GM23248 (cell line): ENCODE measurements at regions not wholly inside any gene's neighbourhood (a gene's known extent, or its start where the extent isn't known, plus 50 kb on each side); places are given as distances from the start of the nearest gene placed in this dataset.

Experiments
- DNase-seq: peaks from one replicate; pipeline ENCODE4 v3.0.0-alpha.2; 2015
- H2AFZ ChIP-seq: fragments of 200-600 bp; sonication (generic); 2 replicates; pipeline ENCODE4 v1.6.1; 2016; ENCODE audit warnings: antibody characterized with exemption
- H3F3A ChIP-seq: fragments of 200-600 bp; sonication (generic); 2 replicates; pipeline ENCODE4 v1.6.1; 2016; ENCODE audit warnings: mild to moderate bottlenecking, antibody characterized with exemption, mixed run types; ENCODE audit not compliant: insufficient read depth
- H3K27ac ChIP-seq: fragments of 200-600 bp; sonication (generic); 2 replicates; pipeline ENCODE4 v1.5.1; 2016; ENCODE audit warnings: mild to moderate bottlenecking
- H3K27me3 ChIP-seq: fragments of 200-600 bp; sonication (generic); replicated peaks from 2 replicates; pipeline ENCODE4 v1.6.1; 2016; ENCODE audit warnings: mild to moderate bottlenecking; ENCODE audit not compliant: insufficient read depth
- H3K36me3 ChIP-seq: fragments of 200-600 bp; sonication (generic); 2 replicates; pipeline ENCODE4 v1.6.1; 2016; ENCODE audit warnings: low read depth, mild to moderate bottlenecking
- H3K4me1 ChIP-seq: fragments of 200-600 bp; sonication (generic); 2 replicates; pipeline ENCODE4 v1.6.1; 2016; ENCODE audit warnings: mild to moderate bottlenecking; ENCODE audit not compliant: insufficient read depth
- H3K4me2 ChIP-seq: fragments of 200-600 bp; sonication (generic); one replicate; pipeline ENCODE4 v1.6.1; 2016; ENCODE audit warnings: mild to moderate bottlenecking; ENCODE audit not compliant: unreplicated experiment
- H3K4me3 ChIP-seq: fragments of 200-600 bp; sonication (generic); 2 replicates; pipeline ENCODE4 v1.5.1; 2016; ENCODE audit warnings: mild to moderate bottlenecking
- H3K79me2 ChIP-seq: fragments of 200-600 bp; sonication (generic); 2 replicates; pipeline ENCODE4 v1.6.1; 2016; ENCODE audit warnings: mild to moderate bottlenecking; ENCODE audit not compliant: insufficient read depth
- H3K9ac ChIP-seq: fragments of 200-600 bp; sonication (generic); 2 replicates; pipeline ENCODE4 v1.6.1; 2016; ENCODE audit warnings: mild to moderate bottlenecking
- H3K9me2 ChIP-seq: fragments of 200-600 bp; sonication (generic); 2 replicates; pipeline ENCODE4 v1.6.1; 2016; ENCODE audit warnings: mixed run types, mild to moderate bottlenecking, moderate library complexity; ENCODE audit not compliant: insufficient read depth
- H3K9me3 ChIP-seq: fragments of 200-600 bp; sonication (generic); one replicate; pipeline ENCODE4 v1.6.1; 2017; ENCODE audit warnings: low read depth
- H4K20me1 ChIP-seq: fragments of 200-600 bp; sonication (generic); 2 replicates; pipeline ENCODE4 v1.6.0; 2016; ENCODE audit not compliant: insufficient read depth
- EZH2 ChIP-seq: fragments of 200-600 bp; sonication (generic); IDR thresholded peaks from 2 replicates; pipeline ENCODE4 v1.6.1; 2018; ENCODE audit warnings: antibody characterized with exemption, mild to moderate bottlenecking; ENCODE audit not compliant: insufficient read depth, poor library complexity, severe bottlenecking
- EZH2phosphoT487 ChIP-seq: fragments of 200-600 bp; sonication (generic); IDR thresholded peaks from 2 replicates; pipeline ENCODE4 v1.6.1; 2018; ENCODE audit warnings: antibody characterized with exemption, moderate library complexity, mild to moderate bottlenecking, low read depth; ENCODE audit not compliant: insufficient read depth
- WGBS, 2 experiments: methylation state at CpG; one replicate each; pipeline ENCODE4 v1.1.6; 2015 to 2017; ENCODE audit warnings: low lambda C conversion rate in 2 of 2, low coverage in 1 of 2; ENCODE audit errors: missing lambda C conversion rate in 2 of 2; 5-methylcytosine and 5-hydroxymethylcytosine counted together
- in situ Hi-C: fragments of 300-500 bp; cut with MboI; formaldehyde crosslinking; loops from 2 replicates; pipeline ENCODE4 v1.15.0; 2020

DNA sequence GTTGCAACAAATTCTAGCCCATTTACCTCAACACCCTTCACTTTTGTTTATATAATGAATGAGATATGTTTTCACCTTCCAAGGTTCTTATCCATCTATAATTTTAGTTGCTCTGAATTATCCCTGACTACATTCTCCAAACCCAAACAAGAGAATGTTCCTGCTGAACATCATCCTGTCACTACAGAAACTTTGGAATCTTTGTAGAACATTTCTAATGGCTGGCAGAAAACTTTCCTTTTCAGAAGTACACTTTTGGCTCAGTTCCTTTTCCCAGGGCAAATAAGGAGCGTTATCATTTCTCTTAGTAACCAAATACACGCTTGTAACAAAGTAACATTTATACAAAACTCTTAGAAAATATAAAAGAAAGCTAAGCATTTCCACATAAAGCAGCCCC, 860.6 kb upstream of the SEMA6A start:
- Histone ChIP-seq H3K9me2 (no peaks in the 10 kb centered on the region), H3K4me2 (no peak overlapping the region), H3K27me3 (no peaks in the 10 kb centered on the region), H3K9me3 (no peaks in the 10 kb centered on the region), H3K36me3 (no peaks in the 10 kb centered on the region), H3K27ac (no peak overlapping the region), H3F3A (no peaks in the 10 kb centered on the region), H2AFZ (no peak overlapping the region), H3K4me1 (no peaks in the 10 kb centered on the region), H3K79me2 (no peaks in the 10 kb centered on the region), H3K9ac (no peak overlapping the region), H3K4me3 (no peak overlapping the region), H4K20me1 (no peaks in the 10 kb centered on the region)
- TF ChIP-seq EZH2 (no peak), EZH2phosphoT487 (no peak)
- no peak for DNase-seq
- 26 to 39% methylated on average over 2 of the region's 2 CpGs for WGBS, 2 experiments
- in situ Hi-C loops, result no loop called here

GRCh38 chr5:117434254-117434653, 859.6 kb upstream of the SEMA6A start:
- in situ Hi-C loops, result no loop called here
- no peak for DNase-seq
- no peaks in the 10 kb centered on the region for H3K4me1 ChIP-seq
- H3K27me3 ChIP-seq, result no peaks in the 10 kb centered on the region
- H3K36me3 ChIP-seq, result no peaks in the 10 kb centered on the region
- TF ChIP-seq EZH2phosphoT487, result no peak
- TF ChIP-seq EZH2, result no peak
- no peaks in the 10 kb centered on the region for H3K79me2 ChIP-seq
- no peaks in the 10 kb centered on the region for H4K20me1 ChIP-seq
- no peaks in the 10 kb centered on the region for H3K9me2 ChIP-seq
- no peak overlapping the region for H3K4me3 ChIP-seq
- no peaks in the 10 kb centered on the region for H3K9me3 ChIP-seq
- H3K27ac ChIP-seq, result no peak overlapping the region
- H3K9ac ChIP-seq, result no peak overlapping the region
- H2AFZ ChIP-seq, result no peak overlapping the region
- no peaks in the 10 kb centered on the region for H3F3A ChIP-seq
- H3K4me2 ChIP-seq, result no peak overlapping the region

- Histone ChIP-seq H3K4me1 (no peaks in the 10 kb centered on the region), H4K20me1 (no peaks in the 10 kb centered on the region), H2AFZ (no peak overlapping the region), H3K9me3 (no peaks in the 10 kb centered on the region), H3K4me2 (no peak overlapping the region), H3F3A (no peaks in the 10 kb centered on the region), H3K4me3 (no peak overlapping the region), H3K36me3 (no peaks in the 10 kb centered on the region), H3K79me2 (no peaks in the 10 kb centered on the region), H3K9me2 (no peaks in the 10 kb centered on the region), H3K27me3 (no peaks in the 10 kb centered on the region), H3K9ac (no peak overlapping the region), H3K27ac (no peak overlapping the region)
- DNase-seq, result no peak
- TF ChIP-seq EZH2 (no peak), EZH2phosphoT487 (no peak)
- 0 to 3% methylated on average over 1 of the region's 1 CpG for WGBS, 2 experiments
- in situ Hi-C loops, result no loop called here
These were observed 859.2 kb upstream of the SEMA6A start for GRCh38 chr5:117433818-117434217.

DNA sequence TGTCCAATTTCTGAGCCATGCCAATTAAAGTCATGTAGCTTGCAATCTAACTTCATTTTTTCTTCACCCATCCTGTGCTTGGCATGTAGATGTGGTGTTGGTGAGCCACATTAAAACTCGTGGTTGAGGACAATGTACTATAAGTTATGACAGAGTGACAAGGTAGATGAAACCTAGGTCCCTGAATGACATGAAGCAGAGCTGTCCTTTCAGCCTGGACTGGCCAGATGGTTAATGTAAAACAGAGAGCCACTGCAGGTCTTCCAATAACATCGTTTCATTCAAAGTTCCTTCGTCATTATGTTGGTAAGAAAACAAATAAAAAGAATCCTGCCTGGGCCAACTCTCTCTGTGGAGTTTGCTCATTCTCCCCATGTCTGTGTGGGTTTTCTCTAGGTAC, 856.5 kb upstream of the SEMA6A start:
- H3K4me2 ChIP-seq, result no peak overlapping the region
- H3K36me3 ChIP-seq, result no peaks in the 10 kb centered on the region
- no peak for DNase-seq
- peaks cover 4% of the 10 kb centered on the region for H3K9me3 ChIP-seq
- WGBS, 2 experiments, result 26 to 29% methylated on average over 3 of the region's 3 CpGs
- in situ Hi-C loops, result no loop called here
- TF ChIP-seq EZH2phosphoT487 (no peak), EZH2 (no peak)
- H3F3A ChIP-seq, result no peaks in the 10 kb centered on the region
- no peaks in the 10 kb centered on the region for H3K4me1 ChIP-seq
- no peaks in the 10 kb centered on the region for H3K27me3 ChIP-seq
- H2AFZ ChIP-seq, result no peak overlapping the region
- no peak overlapping the region for H3K9ac ChIP-seq
- H3K79me2 ChIP-seq, result no peaks in the 10 kb centered on the region
- H3K4me3 ChIP-seq, result no peak overlapping the region
- no peaks in the 10 kb centered on the region for H4K20me1 ChIP-seq
- no peaks in the 10 kb centered on the region for H3K9me2 ChIP-seq
- H3K27ac ChIP-seq, result no peak overlapping the region

DNA sequence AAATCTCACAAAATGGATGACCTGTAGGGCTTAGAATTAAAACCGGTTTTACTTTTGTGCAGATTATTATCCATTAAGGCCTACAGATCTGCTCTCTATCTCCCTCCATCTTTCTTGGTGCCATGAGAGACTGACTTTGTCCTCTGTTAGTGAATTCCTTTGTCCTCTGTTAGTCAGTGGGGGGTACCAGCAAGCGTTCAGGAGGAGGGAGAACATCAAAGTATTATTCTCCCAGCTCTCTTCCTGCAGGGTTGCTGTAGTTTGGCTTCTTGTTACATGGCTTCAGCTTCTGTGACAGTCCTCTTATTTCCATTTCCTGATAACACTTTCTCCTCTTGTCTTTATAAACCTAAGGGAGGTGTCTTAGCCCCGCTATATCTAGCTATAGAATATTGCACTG, 850.5 kb upstream of the SEMA6A start:
- Histone ChIP-seq H3K4me2 (no peak overlapping the region), H3K4me1 (no peaks in the 10 kb centered on the region), H3K9me3 (peaks cover 4% of the 10 kb centered on the region), H3K27ac (no peak overlapping the region), H2AFZ (no peak overlapping the region), H4K20me1 (no peaks in the 10 kb centered on the region), H3K36me3 (no peaks in the 10 kb centered on the region), H3F3A (no peaks in the 10 kb centered on the region), H3K9ac (no peak overlapping the region), H3K4me3 (no peak overlapping the region), H3K79me2 (no peaks in the 10 kb centered on the region), H3K27me3 (no peaks in the 10 kb centered on the region), H3K9me2 (no peaks in the 10 kb centered on the region)
- no peak for DNase-seq
- TF ChIP-seq EZH2, result no peak
- TF ChIP-seq EZH2phosphoT487, result no peak
- in situ Hi-C loops, result no loop called here
- 28 to 30% methylated on average over 3 of the region's 3 CpGs for WGBS, 2 experiments
